ENCODE measurements at regions not wholly inside any gene's neighbourhood (a gene's known extent, or its start where the extent isn't known, plus 50 kb on each side); places are given as distances from the start of the nearest gene placed in this dataset.

- no peak for TF ChIP-seq CTCF (IDR thresholded peaks at IDR 0.05)
- no peak for TF ChIP-seq POLR2A (IDR thresholded peaks at IDR 0.05)
- TF ChIP-seq POLR2AphosphoS5 (IDR thresholded peaks at IDR 0.05) = no peak
Observed at GRCh38 chr6:108751282-108751681, 96.9 kb upstream of the ARMC2 start.

Data from stomach (tissue), 4 donors.